Calu3 (cell line): ENCODE measurements at regions not wholly inside any gene's neighbourhood (a gene's known extent, or its start where the extent isn't known, plus 50 kb on each side); places are given as distances from the start of the nearest gene placed in this dataset.

Experiments
- BruUV-seq: library from RNA; stranded (reverse); fragments of 400-500 nt; replicated peaks from 2 replicates; lab custom pipeline; 2021; lab: Mats Ljungman, UMichigan
- CTCF ChIA-PET: fragments of 300-600 bp; sonication (Branson Sonifier 250); formaldehyde crosslinking; loops from one replicate; lab custom pipeline; 2022; ENCODE audit warnings: antibody characterized with exemption; lab: Charles Lee
- DNase-seq: peaks from one replicate; pipeline ENCODE4 v3.0.0; 2022
- H3K27ac Mint-ChIP-seq: one replicate; pipeline ENCODE4 v1.8.0; 2022; ENCODE audit warnings: mixed read lengths; ENCODE audit not compliant: unreplicated experiment
- H3K27me3 Mint-ChIP-seq: one replicate; pipeline ENCODE4 v1.8.0; 2022; ENCODE audit warnings: mixed read lengths; ENCODE audit not compliant: unreplicated experiment
- H3K36me3 Mint-ChIP-seq: one replicate; pipeline ENCODE4 v1.8.0; 2022; ENCODE audit warnings: mild to moderate bottlenecking, moderate library complexity, mixed read lengths; ENCODE audit not compliant: insufficient read depth, unreplicated experiment
- H3K4me1 Mint-ChIP-seq: one replicate; pipeline ENCODE4 v1.8.0; 2022; ENCODE audit warnings: mild to moderate bottlenecking, low read depth, mixed read lengths; ENCODE audit not compliant: unreplicated experiment
- H3K4me3 Mint-ChIP-seq: one replicate; pipeline ENCODE4 v1.8.0; 2022; ENCODE audit warnings: mild to moderate bottlenecking, low read depth, moderate library complexity, mixed read lengths; ENCODE audit not compliant: unreplicated experiment
- H3K9me3 Mint-ChIP-seq: one replicate; pipeline ENCODE4 v1.8.0; 2022; ENCODE audit warnings: low read depth, mixed read lengths; ENCODE audit not compliant: unreplicated experiment
- CTCF ChIP-seq: fragments of 200-600 bp; IDR thresholded peaks from one replicate; pipeline ENCODE4 v1.8.0; 2022; ENCODE audit warnings: antibody characterized with exemption; ENCODE audit not compliant: unreplicated experiment
- intact Hi-C: fragments of 100-400 bp; cut with micrococcal nuclease; formaldehyde crosslinking; loops from one replicate; pipeline ENCODE4 v1.10.0; 2022; ENCODE audit not compliant: unreplicated experiment

GRCh38 chr6:113188962-113189361, 668.2 kb upstream of the MARCKS start:
- DNase-seq, result no peak
- no TSS peak for BruUV-seq
- H3K9me3 Mint-ChIP-seq, result peaks cover 2% of the 10 kb centered on the region
- H3K27ac Mint-ChIP-seq, result no peak overlapping the region
- H3K27me3 Mint-ChIP-seq, result no peaks in the 10 kb centered on the region
- no peak for TF ChIP-seq CTCF
- peaks cover 8% of the 10 kb centered on the region for H3K4me1 Mint-ChIP-seq
- no peak overlapping the region for H3K4me3 Mint-ChIP-seq
- CTCF ChIA-PET, result interaction anchor here (1.0 kb wide), 1 partner anchor 12 kb away, joined by 3 read pairs; no protein-coding TSS in a partner anchor
- intact Hi-C loops, result no loop called here
- no peaks in the 10 kb centered on the region for H3K36me3 Mint-ChIP-seq

- H3K36me3 Mint-ChIP-seq, result no peaks in the 10 kb centered on the region
- no peaks in the 10 kb centered on the region for H3K27me3 Mint-ChIP-seq
- no peak overlapping the region for H3K27ac Mint-ChIP-seq
- peaks cover 1% of the 10 kb centered on the region for H3K4me1 Mint-ChIP-seq
- H3K4me3 Mint-ChIP-seq, result no peak overlapping the region
- no peaks in the 10 kb centered on the region for H3K9me3 Mint-ChIP-seq
- TF ChIP-seq CTCF, result no peak
- CTCF ChIA-PET, result no interaction called here
- intact Hi-C loops, result no loop called here
- no TSS peak for BruUV-seq
- DNase-seq, result no peak
Observed at GRCh38 chr6:113190170-113190569, 667.0 kb upstream of the MARCKS start.

- CTCF ChIA-PET, result no interaction called here
- BruUV-seq, result no TSS peak
- Mint-ChIP-seq H3K4me1 (no peaks in the 10 kb centered on the region), H3K27me3 (no peaks in the 10 kb centered on the region), H3K27ac (no peak overlapping the region), H3K9me3 (no peaks in the 10 kb centered on the region), H3K4me3 (no peak overlapping the region), H3K36me3 (no peaks in the 10 kb centered on the region)
- intact Hi-C loops, result no loop called here
- no peak for DNase-seq
- no peak for TF ChIP-seq CTCF
Observed at GRCh38 chr6:113194090-113194489, 663.1 kb upstream of the MARCKS start.

- Mint-ChIP-seq H3K4me3 (no peak overlapping the region), H3K9me3 (no peaks in the 10 kb centered on the region), H3K36me3 (no peaks in the 10 kb centered on the region), H3K4me1 (no peaks in the 10 kb centered on the region), H3K27ac (no peak overlapping the region), H3K27me3 (no peaks in the 10 kb centered on the region)
- no TSS peak for BruUV-seq
- CTCF ChIA-PET, result no interaction called here
- no peak for DNase-seq
- no peak for TF ChIP-seq CTCF
- intact Hi-C loops, result no loop called here
Observed at GRCh38 chr6:113202852-113203714, 654.1 kb upstream of the MARCKS start.
